ENCODE measurements at regions not wholly inside any gene's neighbourhood (a gene's known extent, or its start where the extent isn't known, plus 50 kb on each side); places are given as distances from the start of the nearest gene placed in this dataset.

DNA sequence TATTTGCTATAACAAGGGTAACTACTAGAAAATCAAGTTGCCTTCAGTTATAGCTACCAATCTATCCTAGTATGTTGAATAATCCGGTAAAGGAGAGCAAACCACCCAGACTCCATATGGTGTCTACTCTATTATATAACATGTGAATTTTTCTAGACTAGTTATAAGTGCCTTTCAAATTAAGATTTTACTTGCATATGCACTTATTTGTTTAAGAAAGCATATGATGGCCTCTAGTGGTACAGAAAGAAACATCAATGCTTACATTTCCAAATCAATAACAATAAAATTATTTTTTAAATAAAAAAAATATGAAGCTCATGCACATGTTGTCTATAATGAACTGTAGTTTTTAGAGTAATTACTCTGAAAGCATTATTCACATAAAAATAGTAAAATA lies 1516.4 kb upstream of the PABPC4L start:
- Histone ChIP-seq H3K4me3 (no peak overlapping the region), H3K27ac (replicated peaks) (no peak overlapping the region), H3K36me3 (no peaks in the 10 kb centered on the region), H3K4me1 (no peaks in the 10 kb centered on the region), H3K9me3 (replicated peaks) (no peaks in the 10 kb centered on the region), H3K27me3 (ENCODE audit: low read depth) (no peaks in the 10 kb centered on the region)
- intact Hi-C loops (cut with micrococcal nuclease), result no loop called here
- TF ChIP-seq CTCF (IDR thresholded peaks at IDR 0.05; ENCODE audit: borderline replicate concordance), result peak; percentile 37
- DNase-seq, result no peak

DNA sequence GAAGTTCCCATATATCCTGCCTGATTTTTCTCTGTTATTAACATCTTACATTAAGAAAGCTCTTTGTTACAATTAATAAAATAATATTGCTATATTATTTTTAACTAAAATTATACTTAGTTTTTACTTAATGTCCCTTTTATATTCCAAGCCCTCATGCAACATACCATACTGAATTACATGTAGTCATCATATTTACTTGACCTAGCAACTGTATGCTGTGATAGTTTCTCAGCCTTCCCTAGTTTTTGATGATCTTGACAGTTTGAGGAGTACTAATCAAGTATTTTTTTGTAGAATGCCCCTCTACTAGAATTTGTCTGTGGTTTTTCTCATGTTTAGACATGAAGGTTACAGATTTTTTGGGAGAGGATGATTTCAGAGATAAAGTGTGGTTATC lies 1503.8 kb upstream of the PABPC4L start:
- intact Hi-C loops (cut with micrococcal nuclease), result no loop called here
- Histone ChIP-seq H3K4me1 (no peaks in the 10 kb centered on the region), H3K27me3 (ENCODE audit: low read depth) (no peaks in the 10 kb centered on the region), H3K27ac (replicated peaks) (no peak overlapping the region), H3K9me3 (replicated peaks) (no peaks in the 10 kb centered on the region), H3K4me3 (no peak overlapping the region), H3K36me3 (no peaks in the 10 kb centered on the region)
- DNase-seq, result no peak
- TF ChIP-seq CTCF (IDR thresholded peaks at IDR 0.05; ENCODE audit: borderline replicate concordance), result no peak

GRCh38 chr4:135694066-135694465 lies 1492.5 kb upstream of the PABPC4L start:
- H3K9me3 ChIP-seq (replicated peaks), result peaks cover 6% of the 10 kb centered on the region
- intact Hi-C loops (cut with micrococcal nuclease), result no loop called here
- no peaks in the 10 kb centered on the region for H3K36me3 ChIP-seq
- DNase-seq, result no peak
- H3K4me1 ChIP-seq, result no peaks in the 10 kb centered on the region
- no peak for TF ChIP-seq CTCF (IDR thresholded peaks at IDR 0.05; ENCODE audit: borderline replicate concordance)
- no peak overlapping the region for H3K27ac ChIP-seq (replicated peaks)
- no peak overlapping the region for H3K4me3 ChIP-seq
- no peaks in the 10 kb centered on the region for H3K27me3 ChIP-seq (ENCODE audit: low read depth)

DNA sequence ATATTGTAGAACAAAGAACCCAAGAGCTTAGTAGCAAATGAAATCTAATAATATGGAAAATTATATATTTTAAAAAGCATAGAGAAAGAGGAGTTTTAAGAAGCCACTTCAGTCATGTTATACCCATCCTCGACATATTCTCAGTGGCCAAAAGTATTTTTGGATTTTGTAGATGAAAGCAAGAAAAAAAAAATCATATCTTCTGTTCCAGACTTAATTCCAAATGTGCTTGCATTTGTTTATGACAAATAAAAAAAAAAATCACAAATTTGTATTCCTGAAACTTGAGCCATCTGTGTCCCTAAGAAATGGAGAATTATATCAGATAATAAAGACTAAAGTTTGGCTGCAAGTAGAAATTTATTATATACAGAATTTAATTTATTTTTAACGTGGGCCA lies 1482.4 kb upstream of the PABPC4L start:
- intact Hi-C loops (cut with micrococcal nuclease), result no loop called here
- no peak for DNase-seq
- TF ChIP-seq CTCF (IDR thresholded peaks at IDR 0.05; ENCODE audit: borderline replicate concordance), result no peak
- Histone ChIP-seq H3K4me3 (no peak overlapping the region), H3K27ac (replicated peaks) (no peak overlapping the region), H3K4me1 (no peaks in the 10 kb centered on the region), H3K9me3 (replicated peaks) (peaks cover 19% of the 10 kb centered on the region), H3K27me3 (ENCODE audit: low read depth) (no peaks in the 10 kb centered on the region), H3K36me3 (no peaks in the 10 kb centered on the region)

- intact Hi-C loops (cut with micrococcal nuclease), result no loop called here
- H3K9me3 ChIP-seq (replicated peaks), result no peaks in the 10 kb centered on the region
- no peak overlapping the region for H3K4me3 ChIP-seq
- H3K27me3 ChIP-seq (ENCODE audit: low read depth), result no peaks in the 10 kb centered on the region
- no peak for TF ChIP-seq CTCF (IDR thresholded peaks at IDR 0.05; ENCODE audit: borderline replicate concordance)
- H3K27ac ChIP-seq (replicated peaks), result no peak overlapping the region
- H3K36me3 ChIP-seq, result no peaks in the 10 kb centered on the region
- H3K4me1 ChIP-seq, result peaks cover 8% of the 10 kb centered on the region
- DNase-seq, result no peak
These were observed 1470.6 kb upstream of the PABPC4L start for GRCh38 chr4:135672202-135672601.

DNA sequence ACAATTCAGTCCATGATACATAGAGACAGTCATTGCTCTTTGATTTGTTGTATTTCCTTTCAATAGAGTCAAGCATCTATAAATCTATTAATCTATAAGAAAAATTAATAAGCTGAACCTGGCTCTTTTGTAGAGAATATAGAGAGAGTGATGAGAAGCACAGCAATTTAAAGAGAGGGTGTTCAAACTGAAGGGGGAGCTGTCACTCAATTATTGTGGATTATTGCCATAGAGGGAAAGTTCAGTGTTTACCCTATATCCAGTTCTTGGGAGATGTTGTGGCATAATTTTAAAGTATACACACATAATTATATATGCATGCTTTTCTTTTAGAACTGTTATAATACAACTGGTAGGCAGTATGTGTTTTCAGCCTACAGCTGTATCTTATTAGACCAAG lies 1469.0 kb upstream of the PABPC4L start:
- TF ChIP-seq CTCF (IDR thresholded peaks at IDR 0.05; ENCODE audit: borderline replicate concordance), result no peak
- Histone ChIP-seq H3K4me1 (peaks cover 8% of the 10 kb centered on the region), H3K4me3 (no peak overlapping the region), H3K9me3 (replicated peaks) (no peaks in the 10 kb centered on the region), H3K36me3 (no peaks in the 10 kb centered on the region), H3K27ac (replicated peaks) (no peak overlapping the region), H3K27me3 (ENCODE audit: low read depth) (no peaks in the 10 kb centered on the region)
- intact Hi-C loops (cut with micrococcal nuclease), result no loop called here
- DNase-seq, result no peak
